AG04449 (cell line): ENCODE measurements at regions not wholly inside any gene's neighbourhood (a gene's known extent, or its start where the extent isn't known, plus 50 kb on each side); places are given as distances from the start of the nearest gene placed in this dataset.

Experiments used
- CTCF ChIA-PET: fragments of 350-600 bp; formaldehyde crosslinking; extraction: SDS; loops from one replicate; lab custom pipeline; 2021; ENCODE audit warnings: antibody characterized with exemption; lab: Yijun Ruan, JAX
- POLR2A ChIA-PET: fragments of 400-600, 350-600 bp; formaldehyde crosslinking; extraction: SDS; loops from one replicate; lab custom pipeline; 2020; ENCODE audit warnings: antibody characterized with exemption, inconsistent platforms; lab: Yijun Ruan, JAX
- DNase-seq: peaks from one replicate; pipeline ENCODE4 v3.0.0-alpha.2; 2010; ENCODE audit warnings: low read depth, low spot score
- H3K4me3 ChIP-seq: 2 replicates; pipeline ENCODE4 v1.5.1; 2011; ENCODE audit warnings: low read depth, mild to moderate bottlenecking, control low read depth, low read length
- CTCF ChIP-seq: IDR thresholded peaks from one replicate; pipeline ENCODE4 v1.5.1; 2011; ENCODE audit warnings: mild to moderate bottlenecking, moderate library complexity, low read length, control low read depth, inconsistent platforms; ENCODE audit not compliant: insufficient read depth; ENCODE audit errors: missing control alignments

GRCh38 chr6:139565591-139565990, 191.1 kb upstream of the CITED2 start:
- no peak overlapping the region for H3K4me3 ChIP-seq
- POLR2A ChIA-PET: interaction anchor here (1.7 kb wide), 1 partner anchor 191 kb away, joined by 4 read pairs; the partner anchor contains the start of gene CITED2
- no peak for DNase-seq
- CTCF ChIA-PET: no interaction called here
- TF ChIP-seq CTCF: no peak

- H3K4me3 ChIP-seq: no peak overlapping the region
- TF ChIP-seq CTCF: no peak
- ChIA-PET CTCF (interaction anchor here (0.8 kb wide), 1 partner anchor 9 kb away, joined by 3 read pairs; no protein-coding TSS in a partner anchor), POLR2A (no interaction called here)
- DNase-seq: no peak
Observed at GRCh38 chr6:139557547-139557946, 183.1 kb upstream of the CITED2 start.

- TF ChIP-seq CTCF: no peak
- ChIA-PET CTCF (no interaction called here), POLR2A (no interaction called here)
- no peak for DNase-seq
- H3K4me3 ChIP-seq: no peak overlapping the region
Observed at GRCh38 chr6:139556532-139556931, 182.1 kb upstream of the CITED2 start.

- no peak overlapping the region for H3K4me3 ChIP-seq
- DNase-seq: no peak
- ChIA-PET POLR2A (no interaction called here), CTCF (no interaction called here)
- no peak for TF ChIP-seq CTCF
Observed at GRCh38 chr6:139553916-139554315, 179.5 kb upstream of the CITED2 start.

GRCh38 chr6:139551376-139551775, 176.9 kb upstream of the CITED2 start:
- CTCF ChIA-PET: interaction anchor here (0.7 kb wide), 1 partner anchor 78 kb away, joined by 3 read pairs; no protein-coding TSS in a partner anchor
- POLR2A ChIA-PET: no interaction called here
- DNase-seq: no peak
- no peak for TF ChIP-seq CTCF
- H3K4me3 ChIP-seq: no peak overlapping the region

- DNase-seq: no peak
- ChIA-PET CTCF (no interaction called here), POLR2A (no interaction called here)
- H3K4me3 ChIP-seq: no peak overlapping the region
- TF ChIP-seq CTCF: no peak
Observed at GRCh38 chr6:139550361-139550760, 175.9 kb upstream of the CITED2 start.
